ENCODE measurements at regions not wholly inside any gene's neighbourhood (a gene's known extent, or its start where the extent isn't known, plus 50 kb on each side); places are given as distances from the start of the nearest gene placed in this dataset.

DNA sequence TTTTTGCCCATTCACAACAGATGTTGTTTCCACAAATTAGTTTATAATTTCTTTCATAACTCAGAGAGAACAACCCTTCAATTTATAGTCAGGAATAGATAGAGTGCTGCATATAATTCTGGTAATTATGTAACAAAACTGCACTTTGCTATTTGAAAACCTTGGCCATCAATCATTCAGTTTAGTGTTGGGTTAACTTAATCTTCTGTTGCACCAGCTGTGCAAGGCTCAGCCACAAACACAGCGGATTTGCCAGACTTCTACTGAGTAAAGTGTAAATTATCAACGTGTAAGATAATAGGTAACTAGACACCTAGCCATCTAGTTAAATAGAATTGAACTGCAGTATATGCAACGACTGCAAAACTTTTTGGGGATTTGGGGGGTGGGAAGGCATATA, 1064.3 kb upstream of the EPHA6 start:
- POLR2A ChIA-PET (ENCODE audit: unreplicated experiment), result no interaction called here

GRCh38 chr3:95751509-95751908, 1062.9 kb upstream of the EPHA6 start:
- Histone ChIP-seq H3F3A (ENCODE audit: low read length, unreplicated experiment) (no peaks in the 10 kb centered on the region), H3K4me2 (ENCODE audit: low read length) (no peak overlapping the region), H3K27me3 (ENCODE audit: low read length) (no peaks in the 10 kb centered on the region), H2AFZ (ENCODE audit: low read length) (no peak overlapping the region), H3K27ac (ENCODE audit: low read length) (no peak overlapping the region), H3K9me2 (replicated peaks; ENCODE audit: low read length) (no peaks in the 10 kb centered on the region), H3K36me3 (ENCODE audit: low read depth, low read length) (no peaks in the 10 kb centered on the region), H3K4me3 (ENCODE audit: low read length) (no peak overlapping the region), H3K9ac (ENCODE audit: low read length) (no peak overlapping the region), H4K20me1 (ENCODE audit: low read length) (no peaks in the 10 kb centered on the region), H3K9me3 (ENCODE audit: low read length) (no peaks in the 10 kb centered on the region), H3K4me1 (ENCODE audit: insufficient read depth, low read length) (no peaks in the 10 kb centered on the region), H3K79me2 (ENCODE audit: low read length) (no peaks in the 10 kb centered on the region)
- BruUV-seq (replicated peaks), result no TSS peak
- ChIA-PET POLR2A (ENCODE audit: unreplicated experiment) (no interaction called here), CTCF (interaction anchor here (0.6 kb wide), 1 partner anchor 490 kb away, joined by 4 read pairs; no protein-coding TSS in a partner anchor)
- ATAC-seq, result peak; percentile 82
- no peak for TF ChIP-seq EZH2 (IDR thresholded peaks at IDR 0.05; ENCODE audit: low read length, unreplicated experiment)
- TF ChIP-seq, protein P1, sequence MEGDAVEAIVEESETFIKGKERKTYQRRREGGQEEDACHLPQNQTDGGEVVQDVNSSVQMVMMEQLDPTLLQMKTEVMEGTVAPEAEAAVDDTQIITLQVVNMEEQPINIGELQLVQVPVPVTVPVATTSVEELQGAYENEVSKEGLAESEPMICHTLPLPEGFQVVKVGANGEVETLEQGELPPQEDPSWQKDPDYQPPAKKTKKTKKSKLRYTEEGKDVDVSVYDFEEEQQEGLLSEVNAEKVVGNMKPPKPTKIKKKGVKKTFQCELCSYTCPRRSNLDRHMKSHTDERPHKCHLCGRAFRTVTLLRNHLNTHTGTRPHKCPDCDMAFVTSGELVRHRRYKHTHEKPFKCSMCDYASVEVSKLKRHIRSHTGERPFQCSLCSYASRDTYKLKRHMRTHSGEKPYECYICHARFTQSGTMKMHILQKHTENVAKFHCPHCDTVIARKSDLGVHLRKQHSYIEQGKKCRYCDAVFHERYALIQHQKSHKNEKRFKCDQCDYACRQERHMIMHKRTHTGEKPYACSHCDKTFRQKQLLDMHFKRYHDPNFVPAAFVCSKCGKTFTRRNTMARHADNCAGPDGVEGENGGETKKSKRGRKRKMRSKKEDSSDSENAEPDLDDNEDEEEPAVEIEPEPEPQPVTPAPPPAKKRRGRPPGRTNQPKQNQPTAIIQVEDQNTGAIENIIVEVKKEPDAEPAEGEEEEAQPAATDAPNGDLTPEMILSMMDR (conservative IDR thresholded peaks at IDR 0.05; ENCODE audit: low read depth, low read length), result no peak
- no peak for TF ChIP-seq EZH2phosphoT487 (IDR thresholded peaks at IDR 0.05; ENCODE audit: borderline replicate concordance, low read length)
- intact Hi-C loops (cut with micrococcal nuclease), result no loop called here
- peak; percentile 19 for DNase-seq

More for the DNA sequence above, 1064.3 kb upstream of the EPHA6 start:
- Histone ChIP-seq H3K9me3 (ENCODE audit: low read length) (no peaks in the 10 kb centered on the region), H3K4me3 (ENCODE audit: low read length) (no peak overlapping the region), H2AFZ (ENCODE audit: low read length) (no peak overlapping the region), H3K4me1 (ENCODE audit: insufficient read depth, low read length) (no peaks in the 10 kb centered on the region), H3K27me3 (ENCODE audit: low read length) (no peaks in the 10 kb centered on the region), H3K27ac (ENCODE audit: low read length) (no peak overlapping the region), H3K79me2 (ENCODE audit: low read length) (no peaks in the 10 kb centered on the region), H3K9ac (ENCODE audit: low read length) (no peak overlapping the region), H3K4me2 (ENCODE audit: low read length) (no peak overlapping the region), H3K36me3 (ENCODE audit: low read depth, low read length) (no peaks in the 10 kb centered on the region), H4K20me1 (ENCODE audit: low read length) (no peaks in the 10 kb centered on the region), H3K9me2 (replicated peaks; ENCODE audit: low read length) (no peaks in the 10 kb centered on the region), H3F3A (ENCODE audit: low read length, unreplicated experiment) (no peaks in the 10 kb centered on the region)
- DNase-seq, result no peak
- no peak for TF ChIP-seq EZH2 (IDR thresholded peaks at IDR 0.05; ENCODE audit: low read length, unreplicated experiment)
- TF ChIP-seq, protein P1 (conservative IDR thresholded peaks at IDR 0.05; ENCODE audit: low read depth, low read length), result no peak
- no peak for TF ChIP-seq EZH2phosphoT487 (IDR thresholded peaks at IDR 0.05; ENCODE audit: borderline replicate concordance, low read length)
- BruUV-seq (replicated peaks), result no TSS peak
- CTCF ChIA-PET, result no interaction called here
- intact Hi-C loops (cut with micrococcal nuclease), result no loop called here
- no peak for ATAC-seq

DNA sequence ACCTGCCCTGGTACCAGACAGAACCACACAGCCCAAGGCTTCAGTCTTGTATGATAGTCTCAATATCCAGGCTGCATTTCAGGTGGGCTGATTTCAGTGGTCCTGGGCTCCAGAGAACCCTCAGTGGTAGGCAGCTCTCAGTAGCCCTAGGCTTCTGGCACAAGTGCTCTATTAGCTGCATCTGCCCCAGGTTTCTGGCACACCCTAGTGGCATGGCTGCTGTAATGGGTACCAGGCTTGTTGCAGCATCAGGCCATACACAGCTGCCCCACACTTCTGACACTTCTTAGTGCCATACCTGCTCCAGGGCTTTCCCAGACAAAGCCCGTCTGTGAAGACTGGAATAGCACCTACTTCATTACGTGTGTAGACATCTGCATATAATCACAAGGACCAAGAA, 1062.2 kb upstream of the EPHA6 start:
- H3K9me3 ChIP-seq (ENCODE audit: low read length), result no peaks in the 10 kb centered on the region
- no peaks in the 10 kb centered on the region for H3K9me2 ChIP-seq (replicated peaks; ENCODE audit: low read length)
- intact Hi-C loops (cut with micrococcal nuclease), result no loop called here
- H3K4me2 ChIP-seq (ENCODE audit: low read length), result no peak overlapping the region
- H3K36me3 ChIP-seq (ENCODE audit: low read depth, low read length), result no peaks in the 10 kb centered on the region
- no peaks in the 10 kb centered on the region for H3K79me2 ChIP-seq (ENCODE audit: low read length)
- DNase-seq, result peak; percentile 11
- ATAC-seq, result peak; percentile 50
- H2AFZ ChIP-seq (ENCODE audit: low read length), result no peak overlapping the region
- H3K27me3 ChIP-seq (ENCODE audit: low read length), result no peaks in the 10 kb centered on the region
- BruUV-seq (replicated peaks), result no TSS peak
- H3K9ac ChIP-seq (ENCODE audit: low read length), result no peak overlapping the region
- TF ChIP-seq, protein P1 (conservative IDR thresholded peaks at IDR 0.05; ENCODE audit: low read depth, low read length), result peak; percentile 32; the same call in 1 of the 2 replicates
- no peak for TF ChIP-seq EZH2phosphoT487 (IDR thresholded peaks at IDR 0.05; ENCODE audit: borderline replicate concordance, low read length)
- no peaks in the 10 kb centered on the region for H3K4me1 ChIP-seq (ENCODE audit: insufficient read depth, low read length)
- ChIA-PET CTCF (no interaction called here), POLR2A (ENCODE audit: unreplicated experiment) (no interaction called here)
- no peaks in the 10 kb centered on the region for H3F3A ChIP-seq (ENCODE audit: low read length, unreplicated experiment)
- H4K20me1 ChIP-seq (ENCODE audit: low read length), result no peaks in the 10 kb centered on the region
- H3K4me3 ChIP-seq (ENCODE audit: low read length), result no peak overlapping the region
- H3K27ac ChIP-seq (ENCODE audit: low read length), result no peak overlapping the region

Data from PC-3 (cell line).